ENCODE measurements at regions not wholly inside any gene's neighbourhood (a gene's known extent, or its start where the extent isn't known, plus 50 kb on each side); places are given as distances from the start of the nearest gene placed in this dataset.
A peak's percentile ranks its signal among the peaks of the same experiment; 100 is the strongest.

GRCh38 chr14:53331921-53332320, 178.8 kb upstream of the DDHD1 start:
- ChIA-PET POLR2A (no interaction called here), CTCF (interaction anchor here (1.4 kb wide), 1 partner anchor 36 kb away, joined by 6 read pairs; no protein-coding TSS in a partner anchor)
- TF ChIP-seq CTCF (IDR thresholded peaks at IDR 0.05; ENCODE audit: insufficient read depth, low read length, missing control alignments), result no peak
- no peak for DNase-seq (ENCODE audit: low read depth, low spot score)
- H3K4me3 ChIP-seq (ENCODE audit: low read depth, low read length), result no peak overlapping the region

- H3K4me3 ChIP-seq (ENCODE audit: low read depth, low read length), result no peak overlapping the region
- peak; percentile 19 for DNase-seq (ENCODE audit: low read depth, low spot score)
- ChIA-PET POLR2A (no interaction called here), CTCF (interaction anchor here (1.1 to 1.6 kb wide), 3 partner anchors 26 to 1017 kb away, joined by 3 to 6 read pairs (median 3); no protein-coding TSS in a partner anchor)
- TF ChIP-seq CTCF (IDR thresholded peaks at IDR 0.05; ENCODE audit: insufficient read depth, low read length, missing control alignments), result no peak
These were observed 178.1 kb upstream of the DDHD1 start for GRCh38 chr14:53331247-53331646.

- no peak overlapping the region for H3K4me3 ChIP-seq (ENCODE audit: low read depth, low read length)
- no peak for TF ChIP-seq CTCF (IDR thresholded peaks at IDR 0.05; ENCODE audit: insufficient read depth, low read length, missing control alignments)
- no peak for DNase-seq (ENCODE audit: low read depth, low spot score)
- ChIA-PET CTCF (interaction anchor here (1.1 to 1.6 kb wide), 2 partner anchors 25 to 1017 kb away, joined by 3 read pairs; no protein-coding TSS in a partner anchor), POLR2A (no interaction called here)
These were observed 177.3 kb upstream of the DDHD1 start for GRCh38 chr14:53330441-53330840.

- POLR2A ChIA-PET, result no interaction called here
- no peak for DNase-seq (ENCODE audit: low read depth, low spot score)
- no peak for TF ChIP-seq CTCF (IDR thresholded peaks at IDR 0.05; ENCODE audit: insufficient read depth, low read length, missing control alignments)
- CTCF ChIA-PET, result interaction anchor here (1.3 kb wide), 1 partner anchor 33 kb away, joined by 4 read pairs; no protein-coding TSS in a partner anchor
- no peak overlapping the region for H3K4me3 ChIP-seq (ENCODE audit: low read depth, low read length)
These were observed 175.7 kb upstream of the DDHD1 start for GRCh38 chr14:53328841-53329240.

GRCh38 chr14:53327716-53328115, 174.6 kb upstream of the DDHD1 start:
- no peak overlapping the region for H3K4me3 ChIP-seq (ENCODE audit: low read depth, low read length)
- DNase-seq (ENCODE audit: low read depth, low spot score), result no peak
- ChIA-PET CTCF (interaction anchor here (0.6 to 1.3 kb wide), 3 partner anchors 21 to 1001 kb away, joined by 3 to 5 read pairs (median 4); no protein-coding TSS in a partner anchor), POLR2A (no interaction called here)
- TF ChIP-seq CTCF (IDR thresholded peaks at IDR 0.05; ENCODE audit: insufficient read depth, low read length, missing control alignments), result no peak

GRCh38 chr14:53325176-53325806, 172.2 kb upstream of the DDHD1 start:
- no peak for DNase-seq (ENCODE audit: low read depth, low spot score)
- no peak overlapping the region for H3K4me3 ChIP-seq (ENCODE audit: low read depth, low read length)
- ChIA-PET CTCF (interaction anchor here (0.6 to 3.2 kb wide), 12 partner anchors 9 to 1022 kb away, joined by 3 to 17 read pairs (median 3); no protein-coding TSS in a partner anchor), POLR2A (no interaction called here)
- TF ChIP-seq CTCF (IDR thresholded peaks at IDR 0.05; ENCODE audit: insufficient read depth, low read length, missing control alignments), result no peak
